HepG2 (cell line): ENCODE measurements at regions not wholly inside any gene's neighbourhood (a gene's known extent, or its start where the extent isn't known, plus 50 kb on each side); places are given as distances from the start of the nearest gene placed in this dataset.
"Not testable (repeated sequence)": the region's sequence is repeated elsewhere in the genome, so short reads cannot be mapped to it uniquely, and the experiment has no call there.

Source experiments
- ATAC-seq: fragments of 200-7000 bp; cut with Tn5 transposase; 3 replicates; pipeline ENCODE4 v1.9.1; 2020; ENCODE audit warnings: mild to moderate bottlenecking, moderate library complexity
- BruUV-seq: library from RNA; stranded (reverse); fragments of 400-500 nt; replicated peaks from 2 replicates; lab custom pipeline; 2021; lab: Mats Ljungman, UMichigan
- CTCF ChIA-PET: fragments of 300-600 bp; formaldehyde crosslinking; extraction: SDS; loops from one replicate; lab custom pipeline; 2021; ENCODE audit warnings: low total read pairs, inconsistent platforms, low intra/inter-chr PET ratio; lab: Yijun Ruan, JAX
- POLR2A ChIA-PET: fragments of 350-600 bp; sonication (Branson Sonifier 250); formaldehyde crosslinking; loops from one replicate; lab custom pipeline; 2020; ENCODE audit warnings: antibody characterized with exemption, inconsistent platforms; lab: Yijun Ruan, JAX
- DNase-seq: peaks from one replicate; pipeline ENCODE4 v3.0.0-alpha.2; 2015; ENCODE audit warnings: low spot score
- FAIRE-seq: peaks from 3 replicates; lab custom pipeline; 2011; peaks lifted over from hg19 to GRCh38; lab: Jason Lieb, UNC
- H2AFZ ChIP-seq: one replicate; pipeline ENCODE4 v1.6.1; 2011; ENCODE audit warnings: low read length, inconsistent platforms
- H3K27ac ChIP-seq: fragments of 300-600 bp; 3 replicates; pipeline ENCODE4 v1.8.0; 2011; ENCODE audit warnings: mixed run types, mild to moderate bottlenecking, mixed read lengths, low read length, inconsistent platforms; ENCODE audit not compliant: insufficient read depth; ENCODE audit errors: extremely low read length
- H3K27me3 ChIP-seq, 2 experiments: fragments of 200-600 bp in 1 of 2; 2 replicates in 1 of 2; 3 replicates in 1 of 2; pipeline versions ENCODE4 v1.6.0 to v1.8.0; 2011; ENCODE audit warnings: low read length in 2 of 2, mild to moderate bottlenecking in 2 of 2, moderate library complexity in 2 of 2, inconsistent platforms in 1 of 2; ENCODE audit not compliant: insufficient read depth in 2 of 2, control insufficient read depth in 1 of 2
- H3K36me3 ChIP-seq, 2 experiments: fragments of 200-600 bp in 1 of 2; replicated peaks in 1 of 2; 2 replicates in 1 of 2; 3 replicates in 1 of 2; pipeline versions ENCODE4 v1.5.1 to v1.8.0; 2011; ENCODE audit warnings: low read length in 2 of 2, inconsistent platforms in 1 of 2; ENCODE audit not compliant: insufficient read depth in 2 of 2, control insufficient read depth in 1 of 2
- H3K4me1 ChIP-seq: 2 replicates; pipeline ENCODE4 v1.5.1; 2012; ENCODE audit warnings: low read length, inconsistent platforms; ENCODE audit not compliant: insufficient read depth
- H3K4me2 ChIP-seq: 2 replicates; pipeline ENCODE4 v1.6.0; 2011; ENCODE audit warnings: low read depth, low read length, inconsistent platforms
- H3K4me3 ChIP-seq, 3 experiments: fragments of 200-600 bp in 1 of 3; sonication (generic), shearing (Covaris generic) in 1 of 3; replicated peaks in 1 of 3; 2 replicates each; pipeline ENCODE4 v1.5.1; 2011 to 2016; ENCODE audit warnings: low read length in 3 of 3, inconsistent platforms in 2 of 3, low read depth in 2 of 3, mild to moderate bottlenecking in 2 of 3, control low read depth in 1 of 3, mixed read lengths in 1 of 3; ENCODE audit not compliant: insufficient read depth in 1 of 3
- H3K79me2 ChIP-seq: one replicate; pipeline ENCODE4 v1.6.1; 2011; ENCODE audit warnings: low read length, inconsistent platforms; ENCODE audit not compliant: insufficient read depth
- H3K9ac ChIP-seq: 2 replicates; pipeline ENCODE4 v1.6.0; 2011; ENCODE audit warnings: mild to moderate bottlenecking, low read depth, low read length, inconsistent platforms; ENCODE audit not compliant: insufficient read depth
- H3K9me3 ChIP-seq: 2 replicates; pipeline ENCODE4 v1.5.1; 2012; ENCODE audit warnings: mild to moderate bottlenecking, low read length
- H4K20me1 ChIP-seq: 2 replicates; pipeline ENCODE4 v1.6.0; 2011; ENCODE audit warnings: inconsistent platforms, mild to moderate bottlenecking, low read length, moderate library complexity; ENCODE audit not compliant: insufficient read depth
- GATAD1 ChIP-seq: IDR thresholded peaks from 2 replicates; pipeline ENCODE4 v1.6.1; 2016; ENCODE audit warnings: missing genetic modification reagents, missing compliant biosample characterization
- HOXA3 ChIP-seq: sonication (generic); formaldehyde crosslinking; IDR thresholded peaks from 2 replicates; pipeline ENCODE4 v1.5.0; 2020; ENCODE audit warnings: missing genetic modification reagents
- KMT2A ChIP-seq: sonication (generic); formaldehyde crosslinking; IDR thresholded peaks from 2 replicates; pipeline ENCODE4 v1.4.0; 2020; ENCODE audit warnings: missing genetic modification reagents
- MAFG ChIP-seq: sonication (generic); formaldehyde crosslinking; IDR thresholded peaks from 2 replicates; pipeline ENCODE4 v1.5.1; 2020; ENCODE audit warnings: mild to moderate bottlenecking, missing genetic modification reagents
- ZFP90 ChIP-seq: sonication (generic); formaldehyde crosslinking; IDR thresholded peaks from 2 replicates; pipeline ENCODE4 v1.8.0; 2022; ENCODE audit warnings: missing genetic modification reagents, mild to moderate bottlenecking, inconsistent platforms, borderline replicate concordance
- ZNF142 ChIP-seq: sonication (generic); formaldehyde crosslinking; IDR thresholded peaks from 2 replicates; pipeline ENCODE4 v1.4.0; 2020; ENCODE audit warnings: missing genetic modification reagents
- ZZZ3 ChIP-seq: sonication (generic); formaldehyde crosslinking; IDR thresholded peaks from 2 replicates; pipeline ENCODE4 v1.4.0; 2020; ENCODE audit warnings: missing genetic modification reagents, mild to moderate bottlenecking, borderline replicate concordance
- WGBS: methylation state at CpG from one replicate; pipeline ENCODE4 v1.1.6; 2017; ENCODE audit warnings: low lambda C conversion rate; 5-methylcytosine and 5-hydroxymethylcytosine counted together
- in situ Hi-C: cut with HindIII; loops from 2 replicates; pipeline ENCODE4 v1.10.0; 2017; ENCODE audit warnings: low pct_unique_long_range_greater_than_20kb; ENCODE audit not compliant: extremely low pct_ligation_motif_present
- intact Hi-C: fragments of 100-400 bp; cut with micrococcal nuclease; formaldehyde crosslinking; loops from one replicate; pipeline ENCODE4 v1.10.0; 2022; ENCODE audit not compliant: unreplicated experiment

GRCh38 chr13:90276216-90276615 is 1071.3 kb upstream of the MIR17HG start (continued):
- TF ChIP-seq MAFG (CRISPR knock-in tag), result no peak
- no peak for TF ChIP-seq GATAD1 (CRISPR knock-in tag)
- TF ChIP-seq KMT2A (CRISPR knock-in tag), result no peak
- TF ChIP-seq ZFP90 (CRISPR knock-in tag), result no peak
- no peak for TF ChIP-seq ZZZ3 (CRISPR knock-in tag)
- TF ChIP-seq, all 625 proteins: peak for 0

- H3K79me2 ChIP-seq, DNase-seq, POLR2A ChIA-PET, BruUV-seq, H2AFZ ChIP-seq, H3K4me2 ChIP-seq, H4K20me1 ChIP-seq, CTCF ChIA-PET, H3K4me1 ChIP-seq, ATAC-seq, H3K27me3 ChIP-seq, intact Hi-C loops, FAIRE-seq, in situ Hi-C loops, H3K9ac ChIP-seq, H3K4me3 ChIP-seq, H3K36me3 ChIP-seq, H3K27ac ChIP-seq: not testable (repeated sequence)
- peaks cover 16% of the 10 kb centered on the region for H3K9me3 ChIP-seq
- 14% methylated on average over 3 of the region's 3 CpGs for WGBS
These were observed 1069.3 kb upstream of the MIR17HG start for GRCh38 chr13:90278231-90278630.

- H3K79me2 ChIP-seq, result no peaks in the 10 kb centered on the region
- ATAC-seq (no peak), DNase-seq (no peak), FAIRE-seq (no peak)
- no peak overlapping the region for H2AFZ ChIP-seq
- no peak overlapping the region for H3K27ac ChIP-seq
- TF ChIP-seq ZNF142, result no peak
- no peak for TF ChIP-seq HOXA3 (CRISPR knock-in tag)
- intact Hi-C loops (no loop called here), in situ Hi-C loops (no loop called here)
- no peaks in the 10 kb centered on the region for H3K4me1 ChIP-seq
- H3K36me3 ChIP-seq, result no peaks in the 10 kb centered on the region
- POLR2A ChIA-PET, result no interaction called here
- H3K4me2 ChIP-seq, result no peak overlapping the region
- H4K20me1 ChIP-seq, result no peaks in the 10 kb centered on the region
- no peak overlapping the region for H3K4me3 ChIP-seq
- CTCF ChIA-PET, result no interaction called here
- BruUV-seq, result no TSS peak
- peaks cover under 1% of the 10 kb centered on the region; the same call in 1 of the 2 replicates for H3K9me3 ChIP-seq
- no peaks in the 10 kb centered on the region for H3K27me3 ChIP-seq
- no peak overlapping the region for H3K9ac ChIP-seq
These were observed 1065.8 kb upstream of the MIR17HG start for GRCh38 chr13:90281709-90282108.
